A673 (cell line): ENCODE measurements at regions not wholly inside any gene's neighbourhood (a gene's known extent, or its start where the extent isn't known, plus 50 kb on each side); places are given as distances from the start of the nearest gene placed in this dataset.

Experiments used
- EZH2 ChIP-seq: fragments of 200-600 bp; sonication (generic); IDR thresholded peaks from 2 replicates; pipeline ENCODE4 v1.6.1; 2017; ENCODE audit warnings: borderline replicate concordance, low read depth, mild to moderate bottlenecking, mixed read lengths, antibody characterized with exemption, low read length; ENCODE audit not compliant: poor library complexity, severe bottlenecking
- TF ChIP-seq, protein P1 (sequence below): fragments of 300-800, 200-600 bp; sonication (generic); conservative IDR thresholded peaks from 2 replicates; pipeline ENCODE4 v1.5.1; 2017; ENCODE audit warnings: low read depth, mild to moderate bottlenecking, antibody characterized with exemption, low read length, moderate library complexity, mixed read lengths

- TF ChIP-seq, protein P1, sequence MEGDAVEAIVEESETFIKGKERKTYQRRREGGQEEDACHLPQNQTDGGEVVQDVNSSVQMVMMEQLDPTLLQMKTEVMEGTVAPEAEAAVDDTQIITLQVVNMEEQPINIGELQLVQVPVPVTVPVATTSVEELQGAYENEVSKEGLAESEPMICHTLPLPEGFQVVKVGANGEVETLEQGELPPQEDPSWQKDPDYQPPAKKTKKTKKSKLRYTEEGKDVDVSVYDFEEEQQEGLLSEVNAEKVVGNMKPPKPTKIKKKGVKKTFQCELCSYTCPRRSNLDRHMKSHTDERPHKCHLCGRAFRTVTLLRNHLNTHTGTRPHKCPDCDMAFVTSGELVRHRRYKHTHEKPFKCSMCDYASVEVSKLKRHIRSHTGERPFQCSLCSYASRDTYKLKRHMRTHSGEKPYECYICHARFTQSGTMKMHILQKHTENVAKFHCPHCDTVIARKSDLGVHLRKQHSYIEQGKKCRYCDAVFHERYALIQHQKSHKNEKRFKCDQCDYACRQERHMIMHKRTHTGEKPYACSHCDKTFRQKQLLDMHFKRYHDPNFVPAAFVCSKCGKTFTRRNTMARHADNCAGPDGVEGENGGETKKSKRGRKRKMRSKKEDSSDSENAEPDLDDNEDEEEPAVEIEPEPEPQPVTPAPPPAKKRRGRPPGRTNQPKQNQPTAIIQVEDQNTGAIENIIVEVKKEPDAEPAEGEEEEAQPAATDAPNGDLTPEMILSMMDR, result no peak
- no peak for TF ChIP-seq EZH2
Measured at GRCh38 chr5:165874851-165875250, 2369.4 kb downstream of the MAT2B start.
